PC-9 (cell line): ENCODE measurements at regions not wholly inside any gene's neighbourhood (a gene's known extent, or its start where the extent isn't known, plus 50 kb on each side); places are given as distances from the start of the nearest gene placed in this dataset.

Source experiments
- BruUV-seq: library from RNA; stranded (reverse); fragments of 400-500 nt; replicated peaks from 2 replicates; lab custom pipeline; 2021; lab: Mats Ljungman, UMichigan
- CTCF ChIA-PET: fragments of 300-600 bp; sonication (Branson Sonifier 250); formaldehyde crosslinking; loops from one replicate; lab custom pipeline; 2022; ENCODE audit warnings: antibody characterized with exemption; lab: Charles Lee
- POLR2A ChIA-PET: fragments of 300-600 bp; sonication (Branson Sonifier 250); formaldehyde crosslinking; loops from one replicate; lab custom pipeline; 2022; ENCODE audit warnings: antibody characterized with exemption; ENCODE audit not compliant: unreplicated experiment; lab: Charles Lee
- DNase-seq, 2 experiments: peaks; one replicate each; pipeline versions ENCODE4 v3.0.0 to v3.0.0-alpha.2; 2015 to 2022; ENCODE audit warnings: mixed read lengths in 1 of 2
- H2AFZ ChIP-seq: fragments of 200-600 bp; sonication (generic); 2 replicates; pipeline ENCODE4 v1.8.1; 2017; ENCODE audit warnings: antibody characterized with exemption
- H3F3A ChIP-seq: fragments of 200-600 bp; sonication (generic); 2 replicates; pipeline ENCODE4 v1.8.1; 2017; ENCODE audit warnings: antibody characterized with exemption, mild to moderate bottlenecking, low read depth; ENCODE audit not compliant: insufficient read depth
- H3K27ac ChIP-seq: fragments of 200-600 bp; sonication (generic); 2 replicates; pipeline ENCODE4 v1.6.1; 2016; ENCODE audit warnings: mixed run types
- H3K27me3 ChIP-seq: fragments of 200-600 bp; sonication (generic); 2 replicates; pipeline ENCODE4 v1.6.1; 2016; ENCODE audit warnings: low read depth, mixed run types; ENCODE audit not compliant: insufficient read depth
- H3K36me3 ChIP-seq: fragments of 200-600 bp; sonication (generic); 2 replicates; pipeline ENCODE4 v1.6.1; 2016; ENCODE audit warnings: low read depth, mixed run types
- H3K4me1 ChIP-seq: fragments of 200-600 bp; sonication (generic); replicated peaks from 2 replicates; pipeline ENCODE4 v1.6.1; 2016; ENCODE audit warnings: mixed run types; ENCODE audit not compliant: insufficient read depth
- H3K4me2 ChIP-seq: fragments of 200-600 bp; sonication (generic); 2 replicates; pipeline ENCODE4 v1.6.1; 2017; ENCODE audit warnings: mixed run types
- H3K4me3 ChIP-seq: fragments of 200-600 bp; sonication (generic); 2 replicates; pipeline ENCODE4 v1.6.1; 2016; ENCODE audit warnings: mixed run types
- H3K79me2 ChIP-seq: fragments of 200-600 bp; sonication (generic); 2 replicates; pipeline ENCODE4 v1.6.1; 2017; ENCODE audit warnings: low read depth, mixed run types
- H3K9me2 ChIP-seq: fragments of 200-600 bp; sonication (generic); 2 replicates; pipeline ENCODE4 v1.8.1; 2017; ENCODE audit warnings: mild to moderate bottlenecking; ENCODE audit not compliant: insufficient read depth
- H3K9me3 ChIP-seq: fragments of 200-600 bp; sonication (generic); 2 replicates; pipeline ENCODE4 v1.8.1; 2016; ENCODE audit warnings: low read depth; ENCODE audit not compliant: insufficient read depth
- H4K20me1 ChIP-seq: fragments of 200-600 bp; sonication (generic); 2 replicates; pipeline ENCODE4 v1.8.1; 2017; ENCODE audit not compliant: insufficient read depth
- CTCF ChIP-seq: fragments of 200-600 bp; sonication (generic); conservative IDR thresholded peaks from 2 replicates; pipeline ENCODE4 v1.6.1; 2017; ENCODE audit warnings: mixed run types, antibody characterized with exemption, mild to moderate bottlenecking, moderate library complexity
- EZH2 ChIP-seq: fragments of 200-600 bp; sonication (generic); IDR thresholded peaks from 2 replicates; pipeline ENCODE4 v1.8.0; 2017; ENCODE audit warnings: antibody characterized with exemption, low read depth
- intact Hi-C: fragments of 100-400 bp; cut with micrococcal nuclease; formaldehyde crosslinking; loops from one replicate; pipeline ENCODE4 v1.10.0; 2022; ENCODE audit not compliant: unreplicated experiment

- no peaks in the 10 kb centered on the region for H3K4me1 ChIP-seq
- H3F3A ChIP-seq, result no peaks in the 10 kb centered on the region
- H3K27me3 ChIP-seq, result no peaks in the 10 kb centered on the region
- H3K9me2 ChIP-seq, result no peaks in the 10 kb centered on the region
- no peak overlapping the region for H2AFZ ChIP-seq
- no peaks in the 10 kb centered on the region for H3K36me3 ChIP-seq
- no peak overlapping the region for H3K27ac ChIP-seq
- ChIA-PET CTCF (no interaction called here), POLR2A (no interaction called here)
- TF ChIP-seq EZH2, result no peak
- TF ChIP-seq CTCF, result no peak
- H3K9me3 ChIP-seq, result no peaks in the 10 kb centered on the region
- H3K4me3 ChIP-seq, result no peak overlapping the region
- no peak overlapping the region for H3K4me2 ChIP-seq
- no peaks in the 10 kb centered on the region for H4K20me1 ChIP-seq
- no peaks in the 10 kb centered on the region for H3K79me2 ChIP-seq
- DNase-seq, result no peak
- intact Hi-C loops, result no loop called here
- no TSS peak for BruUV-seq
Measured at GRCh38 chr4:96952610-96953009, 1112.7 kb downstream of the PDHA2 start.

- H3K4me1 ChIP-seq, result no peaks in the 10 kb centered on the region
- H3F3A ChIP-seq, result no peaks in the 10 kb centered on the region
- H3K4me2 ChIP-seq, result no peak overlapping the region
- no peak overlapping the region for H3K27ac ChIP-seq
- ChIA-PET POLR2A (no interaction called here), CTCF (no interaction called here)
- TF ChIP-seq CTCF (no peak), EZH2 (no peak)
- H3K27me3 ChIP-seq, result no peaks in the 10 kb centered on the region
- H3K9me2 ChIP-seq, result no peaks in the 10 kb centered on the region
- H3K4me3 ChIP-seq, result no peak overlapping the region
- H2AFZ ChIP-seq, result no peak overlapping the region
- no peak for DNase-seq
- no peaks in the 10 kb centered on the region for H4K20me1 ChIP-seq
- no peaks in the 10 kb centered on the region for H3K9me3 ChIP-seq
- no TSS peak for BruUV-seq
- intact Hi-C loops, result no loop called here
- H3K79me2 ChIP-seq, result no peaks in the 10 kb centered on the region
- no peaks in the 10 kb centered on the region for H3K36me3 ChIP-seq
Measured at GRCh38 chr4:96955226-96955625, 1115.3 kb downstream of the PDHA2 start.

- intact Hi-C loops, result no loop called here
- no peaks in the 10 kb centered on the region for H3K9me3 ChIP-seq
- H3K4me1 ChIP-seq, result no peaks in the 10 kb centered on the region
- no peak for DNase-seq
- H3K9me2 ChIP-seq, result no peaks in the 10 kb centered on the region
- H3K36me3 ChIP-seq, result no peaks in the 10 kb centered on the region
- ChIA-PET POLR2A (no interaction called here), CTCF (no interaction called here)
- H3K27ac ChIP-seq, result no peak overlapping the region
- TF ChIP-seq CTCF (no peak), EZH2 (no peak)
- H3F3A ChIP-seq, result no peaks in the 10 kb centered on the region
- no TSS peak for BruUV-seq
- H3K4me2 ChIP-seq, result no peak overlapping the region
- H4K20me1 ChIP-seq, result no peaks in the 10 kb centered on the region
- H3K4me3 ChIP-seq, result no peak overlapping the region
- no peaks in the 10 kb centered on the region for H3K27me3 ChIP-seq
- no peak overlapping the region for H2AFZ ChIP-seq
- H3K79me2 ChIP-seq, result no peaks in the 10 kb centered on the region
Measured at GRCh38 chr4:96955691-96956090, 1115.8 kb downstream of the PDHA2 start.
